Ureter (tissue), 1 donor: ENCODE measurements at regions not wholly inside any gene's neighbourhood (a gene's known extent, or its start where the extent isn't known, plus 50 kb on each side); places are given as distances from the start of the nearest gene placed in this dataset.

Experiments used
- DNase-seq: peaks from one replicate; pipeline ENCODE4 v3.0.0-alpha.2; 2020; ENCODE audit warnings: low spot score
- donor health status: DM: yes; HTN: yes; CAD: no.

DNA sequence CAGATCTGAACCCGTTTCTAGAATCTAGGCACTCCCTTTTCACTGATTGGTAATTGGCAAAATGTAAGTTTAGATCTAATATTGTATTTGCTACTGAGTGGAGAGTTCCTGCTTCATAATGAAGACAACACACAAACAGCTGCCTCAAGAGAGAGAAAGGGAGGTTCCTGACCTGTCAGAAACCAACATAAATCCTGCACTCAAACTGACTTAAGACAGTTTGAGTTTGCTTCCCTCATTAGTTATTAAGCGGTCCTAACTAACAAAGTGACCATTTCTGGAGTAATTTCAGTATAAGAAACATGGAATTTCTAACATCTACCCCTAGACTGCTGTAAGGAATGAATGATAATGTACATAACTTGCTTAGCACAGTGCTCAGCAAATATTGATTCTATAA is 191.2 kb downstream of the METTL4 start:
- DNase-seq = no peak

- DNase-seq = no peak
Observed at GRCh38 chr18:2381539-2381938, 189.8 kb downstream of the METTL4 start.

DNA sequence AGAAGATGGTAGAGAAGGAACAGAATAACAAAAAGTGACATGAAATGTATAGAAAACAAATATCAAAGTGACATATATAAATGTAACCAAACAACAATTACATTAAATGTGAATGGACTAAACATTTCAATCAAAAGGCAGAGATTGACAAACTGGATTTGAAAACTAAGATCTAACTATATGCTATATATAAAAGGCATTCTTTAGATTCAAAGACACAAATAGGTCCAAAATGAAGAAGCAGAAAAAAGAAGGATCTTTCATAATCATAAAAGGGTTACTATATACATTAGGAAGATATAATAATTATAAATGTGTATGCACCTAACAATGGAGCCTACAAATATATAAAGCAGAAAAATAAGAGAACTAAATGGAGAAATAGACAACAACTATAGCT is 183.7 kb downstream of the METTL4 start:
- no peak for DNase-seq

DNA sequence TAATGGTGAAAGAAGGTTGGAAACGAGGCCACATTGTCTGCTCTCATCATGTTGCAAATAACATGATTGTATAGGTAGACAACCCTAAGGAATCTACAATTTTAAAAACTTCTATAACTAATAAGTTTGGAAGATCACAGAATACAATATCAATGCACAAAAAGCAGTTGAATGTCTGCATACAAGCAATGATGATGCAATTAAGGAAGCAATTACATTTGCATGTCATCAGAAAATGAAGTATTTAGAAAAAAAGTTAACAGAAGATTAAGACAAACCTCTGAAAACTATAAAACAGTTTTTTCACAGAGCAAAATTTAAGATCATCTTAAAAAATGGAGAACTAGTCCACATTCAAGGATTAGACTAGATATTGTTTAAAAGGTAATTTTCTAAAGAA is 181.1 kb downstream of the METTL4 start:
- no peak for DNase-seq

- DNase-seq = no peak
Observed at GRCh38 chr18:2391470-2391869, 179.8 kb downstream of the METTL4 start.

DNA sequence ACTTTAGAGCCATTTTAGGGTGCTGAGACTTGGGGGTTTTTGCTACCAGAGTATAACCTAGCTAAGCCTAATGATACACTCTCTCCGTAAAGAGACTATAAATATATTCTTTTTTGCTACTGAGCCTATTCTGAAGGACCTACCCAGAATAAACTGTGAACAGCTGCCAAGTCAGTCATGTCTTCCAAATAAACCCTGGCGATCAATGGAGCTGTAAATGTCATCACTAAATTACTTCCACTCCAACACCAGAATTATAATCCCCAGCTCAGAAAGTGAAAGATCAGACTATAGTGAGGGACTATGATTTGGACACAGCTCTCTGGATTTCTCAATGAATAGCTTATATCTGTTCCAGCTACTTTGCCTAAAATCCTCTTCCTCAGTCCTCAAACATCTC is 178.9 kb downstream of the METTL4 start:
- no peak for DNase-seq

DNA sequence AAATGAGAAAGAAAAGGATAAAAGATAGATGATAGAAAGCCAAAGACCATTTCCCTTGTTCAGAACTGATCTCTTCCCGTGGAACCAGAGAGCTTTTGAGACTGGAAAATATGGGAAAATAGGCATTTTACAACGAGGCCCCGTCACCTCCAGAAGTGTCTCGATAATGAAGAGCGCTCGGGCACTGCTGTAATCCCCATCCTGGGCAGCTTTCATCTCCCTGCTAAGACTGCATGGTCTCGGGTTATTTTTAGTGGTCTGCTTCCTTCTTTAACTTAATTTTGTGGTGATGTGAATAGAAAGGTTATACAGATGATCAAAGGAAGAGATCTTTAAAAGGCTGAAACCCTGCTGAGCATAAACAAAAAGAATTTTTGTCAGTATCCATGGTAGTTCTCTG is 176.6 kb downstream of the METTL4 start:
- DNase-seq = no peak

- DNase-seq = no peak
Observed at GRCh38 chr18:2395427-2396161, 175.7 kb downstream of the METTL4 start.

- no peak for DNase-seq
Observed at GRCh38 chr18:2396162-2396505, 175.2 kb downstream of the METTL4 start.

GRCh38 chr18:2400701-2401196 is 170.6 kb downstream of the METTL4 start:
- no peak for DNase-seq

GRCh38 chr18:2402084-2402483 is 169.2 kb downstream of the METTL4 start:
- DNase-seq = no peak

GRCh38 chr18:2406544-2406943 is 164.8 kb downstream of the METTL4 start:
- DNase-seq = no peak

- no peak for DNase-seq
Observed at GRCh38 chr18:2407961-2408360, 163.3 kb downstream of the METTL4 start.

- DNase-seq = no peak
Observed at GRCh38 chr18:2409906-2410305, 161.4 kb downstream of the METTL4 start.

DNA sequence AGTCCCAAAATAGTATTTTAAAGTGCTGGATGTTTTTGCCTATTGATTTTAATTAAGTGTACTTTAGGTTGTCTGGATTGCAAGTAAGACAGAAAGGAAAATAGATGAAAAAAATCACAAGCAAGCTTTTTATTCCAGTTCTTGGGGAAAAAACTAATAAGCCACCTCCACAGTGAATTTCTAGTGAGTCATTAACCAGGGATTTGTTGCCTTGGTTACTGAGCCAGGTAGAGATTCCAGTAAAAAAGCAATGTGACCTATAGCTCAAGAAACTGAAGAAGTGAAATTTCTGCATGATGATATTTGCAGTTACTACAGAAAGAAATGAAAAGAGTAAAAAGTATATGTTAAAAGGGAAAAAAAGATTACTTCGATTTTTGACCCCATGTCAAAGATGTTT is 160.6 kb downstream of the METTL4 start:
- no peak for DNase-seq

- DNase-seq = no peak
Observed at GRCh38 chr18:2411381-2411960, 159.8 kb downstream of the METTL4 start.

GRCh38 chr18:2412281-2412680 is 159.0 kb downstream of the METTL4 start:
- DNase-seq = no peak

DNA sequence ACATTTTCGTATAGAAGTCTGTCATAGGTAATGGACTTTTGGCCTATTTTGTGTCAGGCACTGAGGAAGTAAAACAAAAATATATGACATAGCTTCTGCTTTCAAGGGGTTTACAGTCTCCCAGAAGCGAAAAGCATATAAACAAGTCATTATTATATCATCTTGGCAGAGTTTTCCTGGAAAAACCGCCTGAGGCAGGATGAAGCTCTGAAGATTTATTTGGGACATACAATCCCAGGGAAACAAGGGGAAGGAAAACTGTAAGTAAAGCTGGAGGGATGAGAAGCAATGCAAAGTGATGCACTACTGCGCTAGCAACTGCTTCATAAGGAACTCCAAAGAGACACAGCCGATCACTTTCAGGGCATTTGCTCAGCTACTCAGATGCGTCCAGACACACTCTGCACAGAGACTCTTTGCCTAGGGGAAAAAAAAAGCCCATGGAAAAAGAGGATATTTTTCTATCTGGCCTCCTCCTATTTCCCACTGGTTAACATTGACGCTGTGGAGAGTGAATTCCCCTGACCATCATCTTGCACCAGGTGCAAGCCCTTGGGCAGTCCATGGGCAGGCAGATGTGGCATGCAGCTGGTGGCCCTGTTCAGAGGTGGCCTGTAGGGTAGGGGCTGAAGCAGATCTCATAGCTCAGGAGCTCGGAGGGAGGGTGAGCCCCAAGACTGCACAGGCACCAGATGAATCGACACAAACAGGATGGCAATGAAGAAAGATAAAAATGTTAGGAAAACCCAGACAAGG is 158.1 kb downstream of the METTL4 start:
- no peak for DNase-seq

GRCh38 chr18:2414235-2414634 is 157.1 kb downstream of the METTL4 start:
- no peak for DNase-seq

GRCh38 chr18:2415656-2416055 is 155.6 kb downstream of the METTL4 start:
- DNase-seq = no peak

DNA sequence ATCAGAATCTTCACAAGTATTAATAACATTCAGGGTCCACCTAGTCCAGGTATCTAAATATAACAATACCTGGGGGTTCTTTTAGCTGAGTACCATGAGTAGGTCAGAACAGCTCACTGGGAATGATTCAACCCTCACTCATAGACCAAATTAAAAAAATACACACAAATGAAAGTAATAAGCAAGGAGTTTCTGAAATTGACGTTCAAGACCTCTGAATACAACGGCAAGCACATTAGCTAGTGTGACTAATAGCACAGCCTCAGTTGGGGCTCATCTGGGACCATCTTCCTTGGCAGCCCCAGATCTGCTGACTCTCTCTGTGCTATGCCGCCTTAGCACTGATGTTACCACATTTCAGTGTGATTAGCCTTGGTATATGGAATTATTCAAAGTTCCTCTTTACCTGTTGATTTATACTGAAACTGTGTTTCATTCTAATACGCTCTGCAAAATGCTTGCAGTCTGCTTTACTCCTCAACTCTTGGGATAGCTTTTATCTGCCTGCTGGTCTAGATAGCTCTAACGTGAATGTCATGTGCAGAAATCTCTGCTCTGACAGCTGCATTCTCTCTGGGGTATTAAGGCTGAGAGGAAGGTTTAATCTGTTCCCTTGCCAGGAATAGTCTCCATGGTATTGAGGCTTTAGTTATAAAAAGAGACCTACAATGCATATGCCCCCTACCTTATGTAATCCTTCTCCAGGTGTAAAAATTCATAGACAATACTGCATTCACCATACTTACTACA is 153.3 kb downstream of the METTL4 start:
- DNase-seq = no peak

DNA sequence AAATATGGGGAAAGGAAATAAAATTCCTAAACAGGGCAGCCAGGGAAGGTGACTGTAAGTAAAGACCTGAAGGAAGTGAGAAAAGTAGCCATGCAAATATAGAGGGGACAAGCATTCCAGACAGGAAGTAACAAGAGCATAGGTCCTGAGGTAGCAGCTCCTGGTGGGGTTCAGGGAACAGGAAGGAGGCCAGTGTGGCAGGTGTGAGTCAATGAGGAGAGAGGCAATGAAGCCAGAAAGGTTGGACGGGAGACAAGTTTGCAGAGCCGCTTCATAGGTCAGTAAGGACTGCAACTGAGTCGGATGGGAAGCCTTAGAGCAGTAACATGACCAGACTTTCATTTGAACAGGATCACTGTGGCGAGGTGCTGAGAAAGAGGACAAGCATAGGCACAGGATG is 150.9 kb downstream of the METTL4 start:
- DNase-seq = no peak
